Renal cortical epithelial cell (primary cell): ENCODE measurements at regions not wholly inside any gene's neighbourhood (a gene's known extent, or its start where the extent isn't known, plus 50 kb on each side); places are given as distances from the start of the nearest gene placed in this dataset.

Source experiments
- DNase-seq: peaks from one replicate; pipeline ENCODE4 v3.0.0-alpha.2; 2011; ENCODE audit warnings: low read depth

DNA sequence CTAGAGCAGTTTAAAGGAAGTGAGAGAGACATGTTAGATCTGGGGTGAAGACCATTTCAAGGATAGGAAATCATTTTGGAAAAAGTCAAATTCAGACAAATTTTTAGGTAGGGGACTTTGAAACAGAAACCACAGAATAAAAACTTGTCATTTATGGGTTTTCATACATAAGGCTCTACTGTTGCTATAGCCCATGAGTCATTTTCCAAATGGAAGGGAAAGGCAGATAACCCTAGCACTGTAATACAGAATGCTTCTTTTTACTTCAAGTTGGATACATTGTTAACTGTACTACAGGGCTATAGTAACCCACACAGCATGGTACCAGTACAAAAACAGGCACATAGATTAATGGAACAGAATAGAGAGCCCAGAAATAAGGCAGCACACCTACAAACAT lies 455.4 kb downstream of the EBF1 start:
- DNase-seq, result no peak

DNA sequence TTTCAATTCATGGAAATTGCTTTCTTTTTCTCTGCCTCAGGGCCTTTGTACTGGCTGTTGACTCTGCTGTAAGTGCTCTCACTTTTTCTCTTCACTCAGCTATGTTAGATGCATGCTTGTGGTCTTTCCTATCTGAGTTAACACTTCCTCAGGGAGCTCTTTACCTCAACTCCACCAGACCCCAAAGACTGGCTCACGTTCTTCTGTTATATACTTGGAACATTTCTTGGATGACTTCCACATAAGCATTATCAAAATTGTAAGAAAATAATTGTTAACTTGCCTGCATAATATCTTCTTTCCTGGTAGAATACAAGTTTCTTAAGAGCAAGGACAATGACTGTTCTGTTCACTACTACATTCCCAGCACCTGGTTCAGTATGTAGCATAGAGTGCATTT lies 455.9 kb downstream of the EBF1 start:
- DNase-seq, result no peak

- no peak for DNase-seq
These were observed 456.8 kb downstream of the EBF1 start for GRCh38 chr5:158642879-158643278.

- no peak for DNase-seq
These were observed 458.7 kb downstream of the EBF1 start for GRCh38 chr5:158641016-158641415.

GRCh38 chr5:158640593-158640980 lies 459.1 kb downstream of the EBF1 start:
- no peak for DNase-seq

DNA sequence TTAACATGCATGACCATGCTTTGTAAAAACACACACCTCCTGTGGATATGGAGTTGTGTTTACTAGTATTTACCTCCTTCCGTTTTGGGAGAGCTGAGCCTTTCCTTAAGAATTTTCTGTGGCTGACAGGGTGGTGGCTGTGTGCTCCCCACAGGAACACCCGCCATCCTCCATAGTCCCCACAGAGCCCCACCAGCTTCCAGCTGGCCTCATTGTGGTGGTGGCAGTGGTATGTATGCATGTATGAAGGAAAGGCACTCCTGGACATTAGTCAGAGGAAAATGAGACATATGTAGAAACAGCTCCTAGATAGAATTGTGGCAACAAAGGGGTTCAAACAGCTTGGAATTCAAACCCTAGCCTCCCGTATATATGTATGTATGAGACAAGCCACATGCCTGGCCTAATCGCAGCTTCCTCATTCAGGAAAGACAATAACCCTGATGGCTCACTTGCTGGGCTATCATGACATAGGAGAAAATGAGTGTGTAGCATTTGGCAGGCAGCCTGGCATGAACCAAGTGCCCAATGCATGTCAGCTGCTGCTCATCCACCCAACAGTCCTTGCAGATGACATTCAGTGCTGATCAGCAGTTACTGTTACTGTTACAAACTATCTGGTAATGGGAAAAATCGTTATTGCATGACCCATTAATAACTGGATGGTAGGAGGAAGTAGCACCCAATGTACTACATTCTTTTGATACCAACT lies 459.7 kb downstream of the EBF1 start:
- DNase-seq, result no peak

GRCh38 chr5:158638396-158638795 lies 461.3 kb downstream of the EBF1 start:
- DNase-seq, result no peak

GRCh38 chr5:158637039-158637438 lies 462.7 kb downstream of the EBF1 start:
- no peak for DNase-seq

- DNase-seq, result no peak
These were observed 464.2 kb downstream of the EBF1 start for GRCh38 chr5:158635565-158635964.

- DNase-seq, result no peak
These were observed 465.0 kb downstream of the EBF1 start for GRCh38 chr5:158634714-158635113.

- no peak for DNase-seq
These were observed 470.0 kb downstream of the EBF1 start for GRCh38 chr5:158629591-158630312.

GRCh38 chr5:158626718-158627117 lies 473.0 kb downstream of the EBF1 start:
- no peak for DNase-seq

DNA sequence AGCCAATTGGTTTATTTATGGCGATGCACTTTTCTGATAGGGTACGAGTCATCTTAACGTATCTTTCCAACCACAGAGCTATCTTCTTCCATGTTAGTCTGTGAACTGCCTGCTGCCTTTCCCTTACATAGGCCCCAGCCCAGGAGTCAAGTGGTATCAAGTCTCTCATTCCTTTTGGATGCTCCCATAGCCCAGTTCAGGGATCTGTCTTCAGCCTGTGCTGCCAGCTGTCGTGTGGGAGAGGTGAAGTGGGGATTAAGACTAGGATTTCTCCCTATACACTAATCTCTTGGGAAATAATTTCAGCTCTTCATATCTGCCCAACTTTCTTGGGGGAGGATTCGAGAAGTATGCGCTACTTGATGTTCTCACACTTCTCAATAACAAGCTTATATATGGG lies 475.7 kb downstream of the EBF1 start:
- no peak for DNase-seq

DNA sequence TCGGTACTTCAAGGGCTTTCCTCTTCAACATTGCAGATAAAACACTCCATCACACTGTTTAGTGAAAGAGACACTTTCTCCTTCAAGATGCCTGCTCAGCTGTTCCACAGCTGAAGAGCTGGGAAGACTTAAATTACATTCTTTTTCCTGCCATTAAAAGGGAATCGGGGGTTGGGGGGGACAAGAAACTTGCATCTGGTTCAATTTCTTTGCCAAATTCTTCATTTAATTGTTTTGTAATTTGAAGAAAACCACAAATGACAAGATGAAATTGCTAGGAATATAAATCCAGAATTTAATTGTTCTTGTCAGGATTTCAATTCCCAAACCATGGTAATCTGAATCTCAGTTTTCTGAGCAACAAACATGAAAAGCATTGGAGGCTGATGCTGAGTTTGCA lies 478.3 kb downstream of the EBF1 start:
- no peak for DNase-seq

DNA sequence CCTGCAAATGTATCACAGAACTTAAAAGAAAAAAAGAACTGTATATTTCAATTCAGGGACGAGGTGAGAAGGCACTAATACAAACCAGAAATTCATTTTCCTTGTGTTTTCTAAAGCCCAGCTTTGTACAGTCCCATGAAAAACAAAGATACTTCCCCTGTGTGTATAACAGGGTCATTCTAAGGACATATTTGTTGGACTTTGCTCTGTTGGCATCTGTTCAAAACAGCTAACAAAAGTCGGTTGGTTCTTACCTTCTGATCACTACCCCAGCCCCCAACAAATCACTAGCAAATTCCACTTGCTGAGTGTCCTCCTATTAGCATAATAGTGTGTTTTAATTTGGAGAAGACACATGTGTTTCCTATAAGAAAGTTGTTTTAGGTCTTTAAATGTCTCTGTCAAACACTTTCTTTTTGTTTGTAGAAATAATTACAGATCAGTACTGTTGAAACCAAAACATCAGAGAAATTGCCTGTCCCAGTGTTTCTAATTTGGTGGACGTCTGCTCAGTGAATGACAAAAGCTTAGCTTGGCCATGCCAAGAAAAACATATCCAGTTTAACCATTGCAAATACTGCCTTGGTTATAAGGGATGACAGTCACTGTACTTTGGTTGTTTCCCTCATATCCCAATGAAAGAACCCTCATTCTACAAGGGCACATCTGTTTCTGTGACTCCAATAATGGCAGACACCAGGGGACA lies 480.5 kb downstream of the EBF1 start:
- DNase-seq, result no peak

GRCh38 chr5:158618256-158618655 lies 481.5 kb downstream of the EBF1 start:
- DNase-seq, result no peak

GRCh38 chr5:158616707-158617106 lies 483.0 kb downstream of the EBF1 start:
- DNase-seq, result no peak

GRCh38 chr5:158614951-158615350 lies 484.8 kb downstream of the EBF1 start:
- DNase-seq, result no peak

GRCh38 chr5:158611581-158611980 lies 488.1 kb downstream of the EBF1 start:
- DNase-seq, result no peak

DNA sequence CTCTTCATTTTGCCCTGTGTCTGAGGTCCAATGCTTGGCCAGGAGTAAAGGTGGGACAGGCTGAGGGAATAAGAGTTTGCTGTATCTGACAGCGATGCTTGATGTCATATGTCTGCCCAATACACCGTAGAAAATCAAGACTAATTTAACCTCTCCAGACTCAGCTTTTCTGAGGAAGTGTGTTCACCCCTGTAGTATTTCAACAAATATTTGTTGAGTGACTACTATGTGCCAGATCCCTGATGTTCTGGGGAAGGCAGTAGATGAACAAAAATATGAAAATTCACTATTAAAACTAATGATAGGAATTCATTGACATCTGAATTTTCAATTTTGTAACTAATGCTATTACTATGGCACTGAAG lies 489.7 kb downstream of the EBF1 start:
- DNase-seq, result no peak

- no peak for DNase-seq
These were observed 490.2 kb downstream of the EBF1 start for GRCh38 chr5:158609333-158610050.

- no peak for DNase-seq
These were observed 492.6 kb downstream of the EBF1 start for GRCh38 chr5:158607088-158607487.
